ENCODE measurements at regions not wholly inside any gene's neighbourhood (a gene's known extent, or its start where the extent isn't known, plus 50 kb on each side); places are given as distances from the start of the nearest gene placed in this dataset.

- H2AFZ ChIP-seq (ENCODE audit: low read depth) = no peak overlapping the region
- no peak overlapping the region for H3K4me3 ChIP-seq (IDR thresholded peaks at IDR 0.05; ENCODE audit: insufficient read depth, low read depth, low read length)
- no peak overlapping the region for H3K27ac ChIP-seq
- no peak overlapping the region; the same call in 1 of the 2 replicates for H3K4me2 ChIP-seq
- no peaks in the 10 kb centered on the region for H4K20me1 ChIP-seq (ENCODE audit: insufficient read depth)
- peaks cover 15% of the 10 kb centered on the region for H3K4me1 ChIP-seq (ENCODE audit: low read depth, poor library complexity, severe bottlenecking)
- no peaks in the 10 kb centered on the region for H3K36me3 ChIP-seq (ENCODE audit: insufficient read depth)
- TF ChIP-seq CTCF (conservative IDR thresholded peaks at IDR 0.05; ENCODE audit: low read depth, low read length) = no peak
- H3K79me2 ChIP-seq (ENCODE audit: insufficient read depth, low read depth) = no peaks in the 10 kb centered on the region
- no peak overlapping the region for H3K9ac ChIP-seq
- no peaks in the 10 kb centered on the region for H3K27me3 ChIP-seq (ENCODE audit: insufficient read depth, low read depth)
Observed at GRCh38 chr5:27325513-27325912, 287.1 kb upstream of the CDH9 start.

- Histone ChIP-seq H3K4me2 (no peak overlapping the region), H3K27ac (no peak overlapping the region), H3K9ac (no peak overlapping the region), H3K4me1 (ENCODE audit: low read depth, poor library complexity, severe bottlenecking) (peaks cover 36% of the 10 kb centered on the region), H3K27me3 (ENCODE audit: insufficient read depth, low read depth) (no peaks in the 10 kb centered on the region), H3K36me3 (ENCODE audit: insufficient read depth) (no peaks in the 10 kb centered on the region; the same call in 1 of the 2 replicates), H3K79me2 (ENCODE audit: insufficient read depth, low read depth) (no peaks in the 10 kb centered on the region), H4K20me1 (ENCODE audit: insufficient read depth) (no peaks in the 10 kb centered on the region), H3K4me3 (IDR thresholded peaks at IDR 0.05; ENCODE audit: insufficient read depth, low read depth, low read length) (no peak overlapping the region), H2AFZ (ENCODE audit: low read depth) (no peak overlapping the region)
- TF ChIP-seq CTCF (conservative IDR thresholded peaks at IDR 0.05; ENCODE audit: low read depth, low read length) = no peak
Observed at GRCh38 chr5:27318701-27319100, 280.3 kb upstream of the CDH9 start.

GRCh38 chr5:27316271-27316650 lies 277.9 kb upstream of the CDH9 start:
- H4K20me1 ChIP-seq (ENCODE audit: insufficient read depth) = no peaks in the 10 kb centered on the region
- H2AFZ ChIP-seq (ENCODE audit: low read depth) = peak overlapping the region; percentile 29
- H3K36me3 ChIP-seq (ENCODE audit: insufficient read depth) = no peaks in the 10 kb centered on the region; the same call in 1 of the 2 replicates
- H3K27me3 ChIP-seq (ENCODE audit: insufficient read depth, low read depth) = no peaks in the 10 kb centered on the region
- peak overlapping the region; percentile 90 for H3K4me2 ChIP-seq
- H3K27ac ChIP-seq = peak overlapping the region; percentile 84
- H3K79me2 ChIP-seq (ENCODE audit: insufficient read depth, low read depth) = no peaks in the 10 kb centered on the region
- H3K4me1 ChIP-seq (ENCODE audit: low read depth, poor library complexity, severe bottlenecking) = peaks cover 60% of the 10 kb centered on the region
- no peak for TF ChIP-seq CTCF (conservative IDR thresholded peaks at IDR 0.05; ENCODE audit: low read depth, low read length)
- H3K4me3 ChIP-seq (IDR thresholded peaks at IDR 0.05; ENCODE audit: insufficient read depth, low read depth, low read length) = no peak overlapping the region
- H3K9ac ChIP-seq = peak overlapping the region; percentile 42; the same call in 1 of the 2 replicates

GRCh38 chr5:27315363-27316270 lies 277.2 kb upstream of the CDH9 start:
- no peaks in the 10 kb centered on the region for H4K20me1 ChIP-seq (ENCODE audit: insufficient read depth)
- TF ChIP-seq CTCF (conservative IDR thresholded peaks at IDR 0.05; ENCODE audit: low read depth, low read length) = no peak
- no peaks in the 10 kb centered on the region for H3K27me3 ChIP-seq (ENCODE audit: insufficient read depth, low read depth)
- H3K27ac ChIP-seq = peak overlapping the region; percentile 84
- no peaks in the 10 kb centered on the region; the same call in 1 of the 2 replicates for H3K36me3 ChIP-seq (ENCODE audit: insufficient read depth)
- no peak overlapping the region for H3K4me3 ChIP-seq (IDR thresholded peaks at IDR 0.05; ENCODE audit: insufficient read depth, low read depth, low read length)
- peak overlapping the region; percentile 42; the same call in 1 of the 2 replicates for H3K9ac ChIP-seq
- peak overlapping the region; percentile 29 for H2AFZ ChIP-seq (ENCODE audit: low read depth)
- H3K79me2 ChIP-seq (ENCODE audit: insufficient read depth, low read depth) = no peaks in the 10 kb centered on the region
- peak overlapping the region; percentile 90 for H3K4me2 ChIP-seq
- peaks cover 66% of the 10 kb centered on the region for H3K4me1 ChIP-seq (ENCODE audit: low read depth, poor library complexity, severe bottlenecking)
